DMS 273 (cell line): ENCODE measurements at regions not wholly inside any gene's neighbourhood (a gene's known extent, or its start where the extent isn't known, plus 50 kb on each side); places are given as distances from the start of the nearest gene placed in this dataset.

Experiments used
- DNase-seq: peaks from one replicate; lab custom pipeline; 2025; ENCODE audit not compliant: unreplicated experiment; lab: John Stamatoyannopoulos, UW

DNA sequence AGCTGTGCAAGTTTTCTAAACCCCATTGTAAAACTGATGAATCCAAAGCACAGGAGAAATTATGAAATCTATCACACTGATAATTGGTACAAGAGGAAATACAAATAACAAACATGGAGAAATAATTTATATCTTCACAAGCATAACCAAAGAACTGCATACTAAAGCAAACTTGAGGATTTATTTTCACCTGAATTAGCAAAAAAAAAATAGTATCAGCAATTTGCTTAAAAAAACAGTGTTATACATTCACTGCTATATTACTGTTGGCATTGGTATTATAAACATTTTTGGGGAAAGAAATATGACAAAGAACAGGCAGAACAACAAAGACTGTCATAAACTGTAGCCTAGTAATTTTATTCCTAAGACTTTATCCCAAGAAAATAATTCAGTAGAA, 230.8 kb upstream of the NRP1 start:
- DNase-seq, result no peak

DNA sequence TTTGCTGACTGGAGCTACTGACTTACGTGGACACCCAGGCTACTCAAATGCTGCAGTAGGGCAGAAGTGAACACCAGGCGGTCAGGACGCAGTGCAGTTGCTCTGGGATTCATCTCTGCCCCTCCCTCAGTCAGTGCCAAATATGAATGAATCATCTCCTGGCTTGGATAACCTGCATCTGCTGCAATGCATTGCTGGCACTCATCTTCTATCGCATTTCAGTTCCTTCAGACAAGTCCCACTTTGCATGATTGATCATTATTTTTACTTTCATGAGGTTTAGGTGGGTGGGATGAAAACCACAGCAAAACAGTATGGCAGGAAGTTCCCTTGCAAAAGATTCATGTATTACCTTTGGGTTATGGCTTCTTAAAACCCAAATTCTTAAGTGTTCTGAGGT, 224.6 kb upstream of the NRP1 start:
- no peak for DNase-seq

DNA sequence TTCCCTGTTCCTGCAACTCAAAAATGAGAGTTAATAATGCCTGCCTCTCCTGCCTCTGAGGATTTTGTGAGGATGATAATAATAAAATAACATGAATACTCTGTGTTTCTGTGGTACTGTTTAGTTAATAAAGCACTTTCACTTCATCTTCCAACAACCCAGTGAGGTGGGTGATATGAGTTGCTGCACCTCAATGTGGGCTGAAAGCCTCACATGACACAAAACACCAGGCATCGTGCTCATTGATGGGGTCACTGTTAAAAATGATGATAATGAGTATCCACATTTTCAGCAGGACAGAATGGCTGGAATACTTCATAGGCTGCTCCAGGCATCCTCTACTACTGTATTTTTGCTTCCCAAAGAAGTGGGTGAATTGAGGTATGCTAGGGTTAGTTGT, 222.8 kb upstream of the NRP1 start:
- DNase-seq, result no peak

DNA sequence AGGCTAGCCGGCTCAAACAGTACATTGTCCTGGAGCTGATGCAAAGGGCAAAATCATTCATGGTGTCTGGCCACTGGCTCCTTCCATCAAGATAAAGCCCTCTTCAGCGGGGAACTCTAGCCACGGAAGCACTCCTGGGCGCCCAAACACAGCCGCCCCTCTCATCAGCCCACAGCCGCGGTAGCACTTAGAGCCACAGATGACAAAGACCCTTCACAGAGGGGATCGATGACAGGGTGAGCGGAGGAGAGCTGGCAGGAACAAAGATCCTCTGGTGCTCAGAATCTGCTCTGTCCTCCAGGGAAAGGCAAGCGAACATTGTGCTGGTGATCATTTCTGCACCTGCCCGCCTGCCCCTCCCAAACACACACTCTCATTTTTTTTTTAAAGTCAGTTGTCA, 222.2 kb upstream of the NRP1 start:
- no peak for DNase-seq

DNA sequence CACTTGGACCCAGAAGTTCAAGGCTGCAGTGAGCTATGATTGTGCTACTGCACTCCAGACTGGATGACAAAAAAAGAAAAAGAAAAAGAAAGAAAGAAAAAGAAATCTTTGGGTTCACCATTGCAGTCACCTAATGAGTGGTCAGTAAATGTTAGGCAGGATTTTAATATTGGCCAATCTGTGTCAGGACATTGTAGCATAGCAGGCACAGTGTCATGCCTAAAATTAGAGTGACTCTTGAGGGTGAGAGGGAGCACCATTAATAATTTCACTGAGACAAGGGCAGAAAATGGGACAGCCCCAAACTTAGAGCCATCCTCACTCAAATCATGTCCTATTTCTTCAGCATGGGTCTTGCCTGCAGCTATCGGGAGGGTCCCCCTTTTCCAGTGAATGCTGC, 221.6 kb upstream of the NRP1 start:
- no peak for DNase-seq

DNA sequence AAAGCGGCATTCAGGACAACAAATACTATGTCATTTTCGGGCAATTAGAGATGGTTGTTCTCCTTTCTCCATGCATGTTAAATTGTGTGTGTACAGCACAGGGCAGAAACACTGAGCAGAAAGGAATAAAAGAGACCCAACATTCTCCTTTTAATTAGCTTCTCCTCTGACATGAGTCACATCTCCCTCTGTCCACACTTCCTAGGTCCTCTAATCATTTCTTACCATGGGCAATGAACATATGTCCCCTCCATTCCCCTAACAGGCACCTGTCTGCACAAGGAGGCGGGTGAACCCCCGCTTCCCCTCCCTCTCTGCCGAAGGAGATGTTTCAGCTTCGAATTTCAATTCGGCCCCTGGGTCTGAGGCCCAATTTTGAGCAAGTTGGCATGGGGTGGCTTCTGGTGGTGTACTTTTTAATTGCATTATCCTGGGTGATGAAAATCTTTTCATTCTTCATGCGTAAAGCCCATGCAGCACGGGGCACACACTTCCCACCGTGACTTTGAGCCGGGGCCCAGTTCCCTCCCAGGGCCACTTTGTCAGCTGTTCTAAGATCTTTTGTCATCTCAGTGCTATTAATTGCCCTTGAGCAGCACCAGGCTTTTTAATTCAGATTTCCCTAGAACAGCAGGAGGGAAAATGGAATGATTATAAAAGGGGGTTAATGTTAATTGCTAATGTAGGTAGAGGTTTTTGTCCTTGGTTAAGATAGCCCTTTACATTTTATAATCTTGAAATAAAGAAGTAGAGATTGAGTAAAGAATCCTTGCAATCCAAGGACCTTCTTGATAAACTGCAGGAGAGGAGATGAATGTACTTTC, 219.5 kb upstream of the NRP1 start:
- no peak for DNase-seq

DNA sequence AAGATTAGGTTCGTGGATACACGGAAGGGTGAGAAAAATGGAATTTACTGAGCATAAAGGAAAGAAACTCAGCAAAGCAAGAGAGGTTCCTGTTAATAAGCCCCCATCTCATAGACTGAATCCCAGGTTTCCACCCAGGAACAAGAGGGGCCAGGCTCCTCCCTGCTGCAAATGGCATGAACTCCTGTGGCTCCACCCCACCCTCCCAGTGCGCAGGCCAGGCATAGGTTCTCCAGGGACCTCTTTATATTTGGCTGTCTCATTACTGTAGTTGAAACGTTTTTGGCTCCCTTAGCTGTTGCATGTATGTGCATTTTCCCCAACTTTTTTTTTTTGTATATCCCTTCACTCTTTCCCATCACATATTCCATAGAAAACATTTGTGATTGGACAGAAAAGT, 217.8 kb upstream of the NRP1 start:
- DNase-seq, result no peak

DNA sequence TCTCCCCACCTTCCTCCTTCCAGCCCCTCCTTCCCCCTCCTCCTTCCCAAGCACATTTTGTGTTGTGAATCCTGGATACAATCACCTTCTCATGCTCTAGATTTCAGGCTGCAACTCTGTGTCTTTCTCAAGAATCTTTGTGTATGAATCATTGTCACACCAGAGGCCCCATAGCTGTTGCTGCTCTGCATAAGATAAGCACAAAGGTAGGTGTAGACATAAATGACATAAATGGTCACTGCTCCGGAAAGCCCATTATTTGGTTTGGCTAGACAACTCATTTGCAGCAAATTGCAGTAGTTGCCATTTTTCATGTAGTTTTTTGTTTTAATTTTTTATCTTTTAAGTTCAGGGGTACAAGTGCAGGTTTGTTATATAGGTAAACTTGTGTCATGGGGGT, 216.3 kb upstream of the NRP1 start:
- no peak for DNase-seq

DNA sequence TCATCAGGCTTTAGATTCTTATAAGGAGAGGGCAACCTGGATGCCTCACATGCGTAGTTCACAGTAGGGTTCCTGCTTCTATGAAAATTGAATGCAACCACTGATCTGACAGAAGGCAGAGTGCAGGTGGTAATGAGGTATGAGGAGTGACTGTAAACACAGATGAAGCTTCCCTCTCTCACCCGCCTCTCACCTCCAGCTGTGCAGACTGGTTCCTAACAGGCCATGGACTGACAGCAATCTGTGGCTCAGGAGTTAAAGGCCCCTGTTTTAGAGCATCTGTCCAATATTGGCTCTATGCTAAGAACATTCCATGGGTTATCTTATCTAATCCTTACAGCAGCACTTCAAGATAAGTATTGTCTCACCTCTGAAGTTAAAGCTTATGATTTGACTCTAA, 213.5 kb upstream of the NRP1 start:
- peak; percentile 57 for DNase-seq

DNA sequence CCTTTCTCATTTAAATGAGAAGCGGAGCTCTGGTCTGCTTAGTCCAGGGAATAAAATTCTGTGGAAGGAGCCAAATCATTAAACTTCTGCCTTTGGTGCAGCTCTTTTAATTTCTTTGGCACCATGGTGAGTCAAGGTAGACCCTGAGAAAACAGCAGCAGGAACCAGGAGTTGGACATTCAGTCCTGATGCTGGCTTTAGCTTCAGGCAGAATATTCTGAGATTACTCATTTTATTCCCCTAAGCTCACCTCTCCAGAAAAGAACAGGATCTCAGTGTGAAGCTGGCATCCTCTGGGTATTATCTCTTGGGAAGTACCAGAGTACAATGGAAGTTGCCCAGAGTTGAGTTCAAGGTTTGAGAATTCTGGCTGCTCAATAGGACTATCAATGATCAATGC, 211.6 kb upstream of the NRP1 start:
- no peak for DNase-seq

DNA sequence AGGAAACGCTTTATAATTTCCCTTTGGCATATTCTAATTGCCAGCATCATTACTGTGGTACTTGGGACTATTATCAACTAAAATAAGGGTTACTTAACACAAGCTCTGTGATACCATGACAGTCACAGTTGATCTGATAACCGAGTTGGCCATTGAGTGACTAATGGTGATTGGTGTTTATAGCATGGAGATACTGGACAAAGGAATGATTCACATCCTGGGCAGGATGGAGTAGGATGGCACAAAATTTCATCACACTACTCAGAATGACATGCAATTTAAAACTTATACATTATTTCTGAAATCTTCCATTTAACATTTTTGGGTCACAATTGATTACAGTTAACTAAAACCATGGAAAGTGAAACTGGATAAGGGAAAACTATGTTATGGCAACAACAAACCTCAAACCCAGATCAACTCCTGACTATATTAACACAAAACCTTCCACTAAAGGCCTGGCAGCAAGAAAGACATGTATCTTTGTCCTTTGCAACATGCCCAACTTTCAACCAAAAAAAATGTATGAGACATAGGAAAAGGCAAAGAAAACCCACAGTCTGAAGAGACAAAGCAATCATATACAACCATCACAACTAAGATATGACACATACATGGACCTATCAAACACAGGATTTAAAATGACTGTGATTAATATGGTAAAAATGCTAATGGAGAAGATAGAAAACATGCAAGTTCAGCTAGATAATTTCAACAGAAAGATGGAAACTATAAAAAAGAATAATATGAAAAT, 208.5 kb upstream of the NRP1 start:
- no peak for DNase-seq

DNA sequence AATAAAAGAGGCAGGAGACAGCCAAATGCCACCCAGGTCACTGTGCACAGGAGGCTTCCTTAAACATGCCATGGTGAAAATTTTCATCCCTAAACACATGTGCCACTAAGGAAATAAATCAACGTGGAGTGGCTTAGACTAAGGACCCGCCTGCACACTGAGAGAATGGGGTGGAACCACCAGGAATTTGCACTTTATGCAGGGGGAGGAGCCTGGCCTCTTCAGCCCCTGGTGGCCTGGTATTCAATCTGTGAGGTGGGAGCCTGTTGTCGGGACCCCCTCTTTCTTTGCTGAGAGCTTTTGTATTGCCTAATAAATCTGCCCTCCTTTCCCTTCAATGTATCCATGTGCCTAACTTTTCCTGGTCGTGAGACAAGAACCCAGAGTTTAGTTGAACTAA, 204.6 kb upstream of the NRP1 start:
- no peak for DNase-seq

DNA sequence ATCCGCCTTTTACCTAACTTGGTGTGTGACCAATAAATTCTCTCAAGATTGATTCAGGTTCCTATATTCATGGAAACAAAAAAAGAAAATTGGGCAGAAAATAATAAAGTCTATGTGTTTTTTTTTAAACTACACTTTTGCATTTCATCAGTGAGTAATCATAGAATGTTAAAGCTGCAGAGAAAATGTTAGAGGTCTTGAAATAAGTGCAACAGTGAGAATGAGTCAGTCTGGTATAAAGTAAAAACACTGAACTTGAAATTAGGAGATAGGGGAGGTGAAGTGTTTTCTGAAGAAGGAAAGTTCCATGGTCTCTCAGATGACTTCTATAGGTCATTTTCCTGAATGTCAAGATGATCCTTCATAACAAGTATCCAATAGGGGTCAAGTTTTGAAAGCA, 202.6 kb upstream of the NRP1 start:
- no peak for DNase-seq

DNA sequence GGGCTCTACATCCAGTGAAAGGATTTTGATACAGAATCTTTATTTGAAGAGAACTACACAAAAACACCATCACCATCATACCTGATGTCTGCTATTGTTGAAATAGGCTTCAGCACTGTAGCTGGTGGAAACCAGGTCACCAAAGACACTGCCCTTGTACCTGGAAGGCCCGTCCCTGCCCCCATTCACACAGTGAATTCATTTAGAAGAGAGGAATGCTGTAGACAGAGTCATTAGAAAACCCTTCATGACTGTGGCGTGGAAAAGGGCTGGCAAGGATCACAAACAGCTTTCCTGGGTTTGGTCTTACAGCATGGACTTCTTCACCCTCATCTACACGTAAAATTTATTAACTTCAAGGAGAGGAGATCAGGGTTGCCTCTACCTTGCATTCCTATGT, 202.0 kb upstream of the NRP1 start:
- DNase-seq, result no peak

DNA sequence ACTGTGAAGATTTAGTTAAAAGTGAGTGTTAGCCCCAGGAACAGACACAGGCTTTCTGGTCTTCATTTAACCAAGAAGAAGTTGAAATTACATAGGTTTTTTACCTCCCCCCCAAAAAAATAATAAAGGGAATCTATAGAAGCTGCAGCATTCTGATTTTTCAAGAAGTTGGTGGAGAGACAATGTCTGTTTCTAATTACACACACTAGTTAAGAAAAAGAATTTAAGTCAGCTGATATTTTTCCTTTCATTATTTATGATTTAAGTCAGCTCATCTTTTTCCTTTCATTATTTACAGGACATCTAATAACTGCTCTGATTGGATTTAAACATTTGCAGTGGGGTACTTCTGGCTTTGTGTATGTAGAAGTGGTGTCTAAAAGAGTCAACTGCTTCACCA, 201.4 kb upstream of the NRP1 start:
- no peak for DNase-seq

DNA sequence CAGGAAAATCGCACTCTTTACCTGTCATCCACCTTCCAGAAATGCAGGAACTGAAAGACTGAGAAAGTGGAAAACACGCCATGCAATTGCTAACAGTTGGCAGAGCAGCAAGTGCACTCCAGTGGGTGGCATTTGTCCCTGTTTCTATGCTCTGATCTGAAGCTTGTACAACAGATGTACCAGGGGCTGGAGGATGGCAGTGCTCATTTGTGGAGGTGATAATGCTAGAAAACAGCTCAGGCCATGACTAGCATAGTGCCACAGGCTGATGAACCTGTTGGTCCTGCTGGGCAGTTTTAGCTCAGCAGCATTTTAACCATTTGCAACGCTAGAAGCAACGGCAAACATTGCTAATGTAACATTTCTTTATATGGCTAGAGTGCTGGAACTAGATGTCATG, 199.9 kb upstream of the NRP1 start:
- DNase-seq, result no peak

DNA sequence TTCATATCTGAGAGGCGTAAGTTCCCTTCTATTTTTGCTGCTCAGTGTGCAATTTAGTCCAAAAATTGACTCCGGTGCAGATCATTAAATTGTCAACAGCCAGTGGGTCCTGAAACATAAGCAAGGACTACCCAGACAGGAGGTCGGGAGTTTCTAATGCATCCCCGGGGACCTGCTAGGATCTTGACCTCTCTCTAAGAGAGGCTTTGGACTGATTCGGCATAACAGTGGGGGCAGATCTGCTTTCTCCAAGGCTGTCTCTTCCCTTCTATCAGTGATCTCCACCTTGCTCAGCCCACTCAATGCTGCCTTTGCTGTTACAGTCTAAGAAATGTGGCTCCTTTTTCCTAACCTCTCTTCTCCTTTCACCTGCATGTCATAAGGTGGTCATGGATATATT, 199.1 kb upstream of the NRP1 start:
- no peak for DNase-seq

DNA sequence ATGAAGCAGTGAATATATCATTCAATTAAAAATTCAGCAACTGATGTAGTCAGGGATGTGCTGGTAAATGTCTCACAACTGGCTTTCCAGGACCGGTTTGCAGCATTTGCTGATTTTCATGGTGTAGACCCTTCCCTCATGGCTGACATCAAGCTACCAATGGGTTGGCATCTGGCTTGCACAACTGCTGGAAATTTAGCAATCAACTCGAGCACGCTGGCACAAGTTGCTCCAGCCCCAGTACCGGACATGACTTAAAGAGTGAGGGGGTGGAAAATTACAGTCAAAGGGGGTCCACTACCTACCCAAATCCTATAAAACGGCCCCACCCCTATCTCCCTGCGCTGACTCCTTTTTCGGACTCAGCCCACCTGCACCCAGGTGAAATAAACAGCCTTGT, 198.4 kb upstream of the NRP1 start:
- DNase-seq, result no peak

DNA sequence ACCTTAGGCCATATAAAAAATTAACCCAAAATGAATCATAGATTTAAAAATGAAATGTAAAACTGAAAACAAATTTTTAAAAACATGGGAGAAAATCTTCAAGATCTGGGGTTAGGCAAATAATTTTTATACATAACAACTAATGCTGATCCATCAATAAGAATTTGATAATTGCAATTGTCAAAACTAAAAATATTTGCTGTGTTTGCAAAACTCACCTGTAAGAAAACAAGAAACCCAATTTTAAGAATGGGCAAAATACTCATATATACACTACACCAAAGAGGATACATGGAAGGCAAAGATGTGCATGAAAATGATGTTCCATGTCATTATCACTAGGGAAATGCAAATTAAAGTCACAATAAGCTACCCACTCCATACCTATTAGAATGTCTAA, 194.8 kb upstream of the NRP1 start:
- no peak for DNase-seq

DNA sequence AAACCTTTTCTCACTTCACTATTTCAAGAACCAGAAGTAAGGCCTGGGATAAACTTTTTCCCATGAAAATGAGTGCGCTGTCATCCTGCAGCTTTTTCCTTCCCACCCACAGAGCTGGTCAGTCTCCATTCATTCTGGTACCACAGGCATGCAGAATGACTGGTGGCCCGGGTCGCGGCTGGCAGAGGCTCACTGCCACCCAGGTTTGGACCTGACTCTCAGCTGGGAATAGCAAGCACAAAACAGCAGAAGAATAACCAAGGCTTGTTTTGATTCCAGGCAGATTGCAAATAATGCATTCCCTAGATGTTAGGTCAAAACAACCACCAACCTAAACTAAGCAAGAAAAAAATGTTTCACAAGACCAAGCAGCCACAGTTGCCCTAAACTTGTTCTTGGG, 190.5 kb upstream of the NRP1 start:
- no peak for DNase-seq

DNA sequence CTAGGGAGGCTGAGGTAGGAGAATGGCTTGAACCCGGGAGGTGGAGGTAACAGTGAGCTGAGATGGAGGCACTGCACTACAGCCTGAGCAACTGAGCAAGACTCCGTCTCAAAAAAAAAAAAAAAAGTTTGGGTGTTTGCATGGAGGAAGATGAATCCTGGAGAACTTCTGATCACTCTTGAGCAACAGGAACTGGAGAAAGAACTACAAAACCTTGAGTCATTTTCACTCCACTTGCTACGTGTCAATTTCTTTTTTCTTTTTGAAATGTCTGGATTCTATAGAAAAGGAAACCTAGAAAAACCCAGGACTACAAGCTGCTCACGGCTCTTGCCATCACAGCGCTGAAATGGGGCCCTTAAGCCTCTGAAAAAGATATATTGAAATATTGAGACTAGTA, 189.6 kb upstream of the NRP1 start:
- no peak for DNase-seq

DNA sequence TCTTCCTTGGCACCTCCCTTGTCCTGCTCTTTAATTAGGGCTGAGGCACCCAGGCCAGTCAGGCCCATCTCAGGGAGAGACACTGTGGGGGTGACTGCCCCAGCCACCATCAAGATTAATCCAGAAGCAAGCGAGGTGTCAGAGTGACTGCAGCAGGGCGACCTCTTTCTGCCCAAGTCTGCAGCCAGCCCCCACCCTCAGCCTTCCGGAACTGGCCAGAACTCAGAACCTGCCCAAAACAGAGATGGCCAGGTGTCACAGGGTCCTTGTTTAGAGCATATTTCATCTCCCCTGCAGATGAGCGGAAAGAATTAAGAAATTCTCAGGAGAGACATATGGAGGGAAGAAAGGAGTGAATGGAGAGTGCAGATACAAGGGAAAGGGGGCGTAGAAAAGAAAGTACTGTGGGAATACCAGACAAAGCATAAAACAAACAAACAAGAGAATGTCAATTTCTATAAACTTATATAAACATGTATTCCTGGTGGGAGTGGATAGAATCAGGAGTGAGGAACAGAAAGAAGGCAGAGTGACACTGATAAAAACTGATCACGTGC, 188.8 kb upstream of the NRP1 start:
- no peak for DNase-seq
